ENCODE measurements at regions not wholly inside any gene's neighbourhood (a gene's known extent, or its start where the extent isn't known, plus 50 kb on each side); places are given as distances from the start of the nearest gene placed in this dataset.
"Not testable (repeated sequence)": the region's sequence is repeated elsewhere in the genome, so short reads cannot be mapped to it uniquely, and the experiment has no call there.

DNA sequence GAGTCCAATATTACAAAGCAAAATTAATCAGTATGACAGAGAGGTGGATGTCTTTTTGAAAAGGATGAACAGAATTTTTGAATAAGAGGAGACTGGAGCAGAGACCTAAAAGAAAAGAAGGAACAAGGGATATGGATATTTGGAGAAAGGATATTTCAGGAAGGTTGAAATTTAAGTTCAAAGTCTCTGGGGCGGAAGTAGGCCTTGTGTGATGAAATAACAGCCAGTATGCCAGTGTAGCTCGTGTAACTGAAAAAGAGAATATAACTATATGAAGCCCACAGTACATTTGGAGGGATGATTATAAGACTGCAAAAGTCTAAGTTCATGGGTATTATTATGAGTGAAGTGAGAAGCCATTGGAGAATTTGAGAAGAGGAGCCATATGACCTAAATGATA, 766.7 kb downstream of the GBE1 start:
- no peak for DNase-seq (ENCODE audit: low read depth in 4 of 4, low spot score in 3 of 4)

DNA sequence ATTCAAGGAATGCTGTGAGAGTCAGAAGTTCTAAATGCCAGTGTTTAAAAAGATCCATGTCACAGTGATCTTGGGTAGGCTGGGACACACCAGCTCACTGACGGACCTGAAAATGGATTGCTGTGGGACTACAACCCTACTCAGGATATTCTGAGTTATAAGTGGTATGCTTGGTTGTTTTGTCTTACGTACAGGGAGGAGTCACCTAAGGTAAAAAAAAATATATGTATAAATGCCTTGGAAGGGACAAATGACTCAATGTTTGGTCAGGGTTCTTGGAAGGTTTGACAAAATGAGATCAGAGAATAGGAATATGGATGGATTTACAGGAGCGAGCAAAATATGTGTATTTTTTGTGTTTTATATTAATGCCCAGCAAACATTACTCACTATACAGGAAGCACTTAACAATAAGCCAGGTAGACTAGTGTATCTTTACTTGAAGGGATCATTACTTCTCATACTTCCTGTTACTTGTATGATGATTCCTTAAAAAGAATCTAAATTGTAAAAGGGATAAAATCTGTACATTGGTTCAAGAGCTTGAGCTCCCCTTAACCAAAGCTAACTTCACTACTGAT, 767.3 kb downstream of the GBE1 start:
- DNase-seq (ENCODE audit: low read depth in 4 of 4, low spot score in 3 of 4), result no peak

DNA sequence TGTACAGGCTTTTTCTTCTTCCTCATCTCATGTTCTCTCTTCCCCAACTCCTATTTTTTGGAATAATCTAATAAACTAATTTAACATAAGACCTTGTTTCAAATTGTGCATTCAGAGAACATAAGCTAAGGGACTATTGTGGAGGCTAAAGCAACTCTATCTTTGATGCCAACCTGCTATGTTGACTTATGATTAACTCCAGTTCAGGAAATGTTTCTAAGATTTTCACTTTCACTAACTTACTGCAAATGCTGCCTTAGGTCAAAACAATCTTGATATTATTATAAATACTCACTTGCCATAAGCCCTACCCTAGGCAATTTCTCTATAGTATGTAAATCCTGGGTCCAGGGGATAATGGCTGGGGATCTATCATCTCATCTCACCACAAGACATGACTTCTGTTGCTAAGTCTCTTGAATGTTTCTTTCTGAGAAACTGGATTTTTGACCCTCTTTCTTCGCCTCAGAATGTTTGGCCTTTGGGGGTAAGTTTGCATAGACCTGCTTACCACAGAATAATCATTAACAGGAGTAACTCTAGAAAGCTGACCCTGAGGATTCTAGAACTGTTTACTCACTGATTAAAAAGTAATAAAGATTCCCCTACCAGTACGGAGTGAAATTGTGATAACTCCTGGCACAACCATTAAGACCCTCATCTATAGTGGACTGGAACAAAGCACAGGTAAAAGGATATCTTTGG, 768.1 kb downstream of the GBE1 start:
- no peak for DNase-seq (ENCODE audit: low read depth in 4 of 4, low spot score in 3 of 4)

GRCh38 chr3:80983753-80984152, 777.7 kb downstream of the GBE1 start:
- no peak for DNase-seq (ENCODE audit: low read depth in 4 of 4, low spot score in 3 of 4)

GRCh38 chr3:80978216-80978969, 783.1 kb downstream of the GBE1 start:
- DNase-seq (ENCODE audit: low read depth in 4 of 4, low spot score in 3 of 4), result no peak

GRCh38 chr3:80970292-80970691, 791.2 kb downstream of the GBE1 start:
- DNase-seq (ENCODE audit: low read depth in 4 of 4, low spot score in 3 of 4), result no peak

GRCh38 chr3:80929576-80929975, 831.9 kb downstream of the GBE1 start:
- no peak for DNase-seq (ENCODE audit: low read depth in 4 of 4, low spot score in 3 of 4)

GRCh38 chr3:80914854-80915253, 846.6 kb downstream of the GBE1 start:
- no peak for DNase-seq (ENCODE audit: low read depth in 4 of 4, low spot score in 3 of 4)

DNA sequence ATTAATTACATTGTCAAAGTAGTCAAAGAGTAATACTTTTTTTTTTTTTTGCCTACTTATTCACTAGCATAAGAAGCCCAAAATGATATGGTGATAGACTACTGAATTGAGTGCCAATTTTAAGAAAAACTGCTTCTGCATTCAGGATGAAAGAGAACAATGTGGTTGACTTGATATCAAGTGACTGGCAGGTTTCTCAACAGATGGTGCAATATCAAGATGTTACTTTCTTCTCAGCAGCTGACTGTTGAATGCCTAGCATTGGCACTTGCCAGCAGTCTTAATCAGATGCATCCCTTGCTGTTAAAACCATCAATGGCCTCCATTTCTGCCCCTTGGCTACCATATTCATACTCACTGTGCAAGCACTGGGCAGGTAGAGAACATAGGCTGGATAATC, 863.2 kb downstream of the GBE1 start:
- DNase-seq (ENCODE audit: low read depth in 4 of 4, low spot score in 3 of 4), result no peak

GRCh38 chr3:80897005-80897404, 864.4 kb downstream of the GBE1 start:
- DNase-seq (ENCODE audit: low read depth in 4 of 4, low spot score in 3 of 4), result not testable (repeated sequence)

DNA sequence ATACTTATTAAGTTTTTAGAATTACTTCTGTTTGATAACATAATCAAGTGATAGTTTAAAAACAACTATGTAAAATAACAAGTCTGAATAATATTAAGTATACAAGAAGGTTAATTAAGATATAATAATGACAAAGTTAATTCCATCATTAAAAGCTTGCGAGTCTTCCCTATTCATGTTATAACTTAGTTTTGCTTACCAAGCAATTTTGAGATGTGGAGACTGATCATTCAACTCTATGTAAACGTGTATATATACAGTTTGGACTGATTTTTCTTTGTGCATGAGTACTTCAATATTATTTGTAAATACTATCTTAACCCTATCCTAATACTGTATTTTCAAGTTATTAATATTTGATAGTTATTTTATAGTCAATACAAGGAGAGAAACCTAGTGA, 870.9 kb downstream of the GBE1 start:
- no peak for DNase-seq (ENCODE audit: low read depth in 4 of 4, low spot score in 3 of 4)

GRCh38 chr3:80889535-80889934, 871.9 kb downstream of the GBE1 start:
- DNase-seq (ENCODE audit: low read depth in 4 of 4, low spot score in 3 of 4), result no peak

GRCh38 chr3:80870476-80871041, 890.9 kb downstream of the GBE1 start:
- DNase-seq (ENCODE audit: low read depth in 4 of 4, low spot score in 3 of 4), result no peak

DNA sequence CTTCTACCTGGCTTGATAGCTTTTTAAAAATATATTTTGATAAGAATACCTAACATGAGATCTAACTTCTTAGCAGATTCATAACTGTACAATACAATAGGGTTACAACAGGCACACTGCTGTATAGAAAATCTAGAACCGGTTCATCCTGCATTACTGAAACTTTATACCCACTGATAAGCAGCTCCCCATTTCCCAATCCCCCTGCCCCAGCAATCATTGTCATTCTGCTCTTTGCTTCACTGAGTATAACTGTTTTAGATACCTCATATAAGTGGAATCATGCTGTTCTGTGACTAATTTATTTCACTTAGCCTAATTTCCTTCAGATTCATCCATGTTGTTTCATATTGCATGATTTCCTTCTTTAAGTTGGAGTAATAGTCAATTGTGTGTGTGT, 906.0 kb downstream of the GBE1 start:
- DNase-seq (ENCODE audit: low read depth in 4 of 4, low spot score in 3 of 4), result no peak

- no peak for DNase-seq (ENCODE audit: low read depth in 4 of 4, low spot score in 3 of 4)
Measured at GRCh38 chr3:80836395-80836794, 925.0 kb downstream of the GBE1 start.

GRCh38 chr3:80807577-80807976, 953.9 kb downstream of the GBE1 start:
- DNase-seq (ENCODE audit: low read depth in 4 of 4, low spot score in 3 of 4), result no peak

GRCh38 chr3:80806673-80807072, 954.8 kb downstream of the GBE1 start:
- DNase-seq (ENCODE audit: low read depth in 4 of 4, low spot score in 3 of 4), result no peak

GRCh38 chr3:80788914-80789313, 972.5 kb downstream of the GBE1 start:
- no peak for DNase-seq (ENCODE audit: low read depth in 4 of 4, low spot score in 3 of 4)

GRCh38 chr3:80785875-80786274, 975.6 kb downstream of the GBE1 start:
- DNase-seq (ENCODE audit: low read depth in 4 of 4, low spot score in 3 of 4), result no peak

- DNase-seq (ENCODE audit: low read depth in 4 of 4, low spot score in 3 of 4), result no peak
Measured at GRCh38 chr3:80785475-80785874, 976.0 kb downstream of the GBE1 start.

DNA sequence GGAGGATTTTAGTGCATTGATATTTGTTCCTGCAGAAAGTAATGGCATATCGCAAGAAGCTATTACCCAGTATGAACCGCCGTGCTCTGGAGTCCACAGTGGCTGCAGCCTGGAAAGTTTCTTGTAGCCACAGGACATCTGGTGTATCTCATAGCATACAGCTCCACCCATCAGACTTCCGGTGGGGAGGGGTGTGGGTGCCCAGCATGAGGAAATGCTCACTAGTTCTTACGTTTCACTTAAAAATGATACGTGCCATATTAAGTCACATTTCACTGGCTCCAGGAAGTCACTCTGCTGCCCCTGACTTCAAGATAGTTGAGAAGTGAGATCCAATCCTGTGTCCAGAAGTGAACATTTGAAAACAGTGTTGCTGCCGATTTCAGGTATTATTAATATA, 990.4 kb downstream of the GBE1 start:
- DNase-seq (ENCODE audit: low read depth in 4 of 4, low spot score in 3 of 4), result no peak

Measured in left renal pelvis (tissue), 4 donors.